Right lobe of liver (tissue), 6 donors: ENCODE measurements at regions not wholly inside any gene's neighbourhood (a gene's known extent, or its start where the extent isn't known, plus 50 kb on each side); places are given as distances from the start of the nearest gene placed in this dataset.

Source experiments
- ATAC-seq, 4 donors: fragments of 200-7000 bp; cut with Tn5 transposase; one replicate each; pipeline ENCODE4 v1.9.1; 2020; ENCODE audit warnings: mild to moderate bottlenecking in 4 of 4, moderate library complexity in 4 of 4
- DNase-seq, 3 donors: peaks; one replicate each; pipeline ENCODE4 v3.0.0-alpha.2; 2020
- H3K27ac ChIP-seq, 3 donors: fragments of 200-600 bp; one replicate each; pipeline ENCODE4 v1.8.0; 2022
- H3K27me3 ChIP-seq, 2 donors: fragments of 200-600 bp; one replicate each; pipeline ENCODE4 v1.8.0; 2022
- H3K36me3 ChIP-seq, 4 donors: fragments of 200-600 bp; sonication (generic) in 1 of 4; one replicate each; pipeline versions ENCODE4 v1.5.1 to v1.8.0; 2017 to 2022; ENCODE audit warnings: control low read depth in 1 of 4
- H3K4me1 ChIP-seq, 4 donors: fragments of 200-600 bp; sonication (generic) in 1 of 4; one replicate each; pipeline versions ENCODE4 v1.5.1 to v1.8.0; 2017 to 2022; ENCODE audit warnings: control low read depth in 1 of 4
- H3K4me3 ChIP-seq, 3 donors: fragments of 200-600 bp; one replicate each; pipeline ENCODE4 v1.8.0; 2022
- H3K9me3 ChIP-seq, 4 donors: fragments of 200-600 bp; sonication (generic) in 1 of 4; one replicate each; pipeline versions ENCODE4 v1.5.1 to v1.8.0; 2017 to 2022; ENCODE audit warnings: control low read depth in 1 of 4
- CTCF ChIP-seq, 4 donors: fragments of 200-600 bp in 3 of 4; fragments of 450-650 bp in 1 of 4; IDR thresholded peaks; one replicate each; pipeline versions ENCODE4 v1.5.1 to v1.8.0; 2016 to 2022; ENCODE audit warnings: antibody characterized with exemption in 4 of 4, mild to moderate bottlenecking in 2 of 4
- POLR2A ChIP-seq: fragments of 450-650 bp; IDR thresholded peaks from one replicate; pipeline ENCODE4 v1.6.1; 2017; ENCODE audit warnings: antibody characterized with exemption, mild to moderate bottlenecking
- WGBS: methylation state at CpG from one replicate; pipeline ENCODE4 v1.1.6; 2018; ENCODE audit warnings: low coverage, low lambda C conversion rate; ENCODE audit not compliant: insufficient coverage; ENCODE audit errors: missing lambda C conversion rate; 5-methylcytosine and 5-hydroxymethylcytosine counted together
- intact Hi-C, 2 donors: fragments of 100-400 bp; cut with DNase I; formaldehyde crosslinking; loops; one replicate each; pipeline versions ENCODE4 v1.11.2 to v1.14.1; 2022
- donor health status: DM: no; HTN: yes; CAD: no.
- donor health status: DM: no; HTN: no; CAD: no.
- donor health status: DM: no; HTN: no; CAD: no.
- donor health status: DM: no; HTN: yes; CAD: no.
- donor health status: DM: no; HTN: yes; CAD: no.

- DNase-seq (no peak), ATAC-seq (no peak)
- no peak overlapping the region for H3K4me3 ChIP-seq
- no peak overlapping the region for H3K27ac ChIP-seq
- no peaks in the 10 kb centered on the region for H3K36me3 ChIP-seq
- TF ChIP-seq POLR2A (no peak), CTCF (IDR thresholded peaks at IDR 0.05) (no peak)
- H3K9me3 ChIP-seq, result no peaks in the 10 kb centered on the region
- WGBS, result 79% methylated on average over 2 of the region's 2 CpGs
- intact Hi-C loops, result no loop called here
- H3K4me1 ChIP-seq, result peaks cover 0 to 42% (median 8%) of the 10 kb centered on the region in 4 donors
- no peaks in the 10 kb centered on the region for H3K27me3 ChIP-seq
Observed at GRCh38 chr4:165724786-165725185, 148.3 kb upstream of the TLL1 start.

GRCh38 chr4:165725352-165725751, 147.7 kb upstream of the TLL1 start:
- WGBS, result 35% methylated on average over 1 of the region's 1 CpG
- no peaks in the 10 kb centered on the region for H3K27me3 ChIP-seq
- H3K9me3 ChIP-seq, result no peaks in the 10 kb centered on the region
- H3K27ac ChIP-seq, result no peak overlapping the region
- intact Hi-C loops, result no loop called here
- TF ChIP-seq POLR2A, result no peak
- no peak for TF ChIP-seq CTCF (IDR thresholded peaks at IDR 0.05)
- ATAC-seq (peak in 3 of 4 donors; percentile 22 to 55 (median 31)), DNase-seq (no peak)
- no peaks in the 10 kb centered on the region for H3K36me3 ChIP-seq
- peaks cover 0 to 40% (median 8%) of the 10 kb centered on the region in 4 donors for H3K4me1 ChIP-seq
- H3K4me3 ChIP-seq, result no peak overlapping the region

GRCh38 chr4:165726831-165727230, 146.2 kb upstream of the TLL1 start:
- H3K27me3 ChIP-seq, result no peaks in the 10 kb centered on the region
- ATAC-seq, result no peak

GRCh38 chr4:165737309-165737972, 135.6 kb upstream of the TLL1 start:
- TF ChIP-seq CTCF (IDR thresholded peaks at IDR 0.05) (no peak), POLR2A (no peak)
- ATAC-seq, result peak in 1 of 4 donors; percentile 37
- WGBS, result 40% methylated on average over 1 of the region's 1 CpG

More at GRCh38 chr4:165726831-165727230, 146.2 kb upstream of the TLL1 start:
- TF ChIP-seq CTCF (IDR thresholded peaks at IDR 0.05) (no peak), POLR2A (no peak)
- WGBS, result 87% methylated on average over 2 of the region's 2 CpGs
- DNase-seq, result no peak
- H3K27ac ChIP-seq, result no peak overlapping the region
- H3K4me1 ChIP-seq, result peaks cover 0 to 25% (median 5%) of the 10 kb centered on the region in 4 donors
- no peak overlapping the region for H3K4me3 ChIP-seq
- no peaks in the 10 kb centered on the region for H3K9me3 ChIP-seq
- intact Hi-C loops, result no loop called here
- H3K36me3 ChIP-seq, result no peaks in the 10 kb centered on the region

More at GRCh38 chr4:165737309-165737972, 135.6 kb upstream of the TLL1 start:
- Histone ChIP-seq H3K9me3 (no peaks in the 10 kb centered on the region), H3K36me3 (no peaks in the 10 kb centered on the region), H3K27me3 (no peaks in the 10 kb centered on the region), H3K27ac (no peak overlapping the region), H3K4me1 (no peaks in the 10 kb centered on the region), H3K4me3 (no peak overlapping the region)
- no peak for DNase-seq
- intact Hi-C loops, result no loop called here
